HG03039 (cell line): ENCODE measurements at regions not wholly inside any gene's neighbourhood (a gene's known extent, or its start where the extent isn't known, plus 50 kb on each side); places are given as distances from the start of the nearest gene placed in this dataset.

ENCODE experiments used
- ATAC-seq: cut with Tn5 transposase; IDR thresholded peaks from one replicate; pipeline ENCODE4 v1.9.1; 2021; ENCODE audit warnings: mild to moderate bottlenecking, moderate library complexity; ENCODE audit not compliant: unreplicated experiment

DNA sequence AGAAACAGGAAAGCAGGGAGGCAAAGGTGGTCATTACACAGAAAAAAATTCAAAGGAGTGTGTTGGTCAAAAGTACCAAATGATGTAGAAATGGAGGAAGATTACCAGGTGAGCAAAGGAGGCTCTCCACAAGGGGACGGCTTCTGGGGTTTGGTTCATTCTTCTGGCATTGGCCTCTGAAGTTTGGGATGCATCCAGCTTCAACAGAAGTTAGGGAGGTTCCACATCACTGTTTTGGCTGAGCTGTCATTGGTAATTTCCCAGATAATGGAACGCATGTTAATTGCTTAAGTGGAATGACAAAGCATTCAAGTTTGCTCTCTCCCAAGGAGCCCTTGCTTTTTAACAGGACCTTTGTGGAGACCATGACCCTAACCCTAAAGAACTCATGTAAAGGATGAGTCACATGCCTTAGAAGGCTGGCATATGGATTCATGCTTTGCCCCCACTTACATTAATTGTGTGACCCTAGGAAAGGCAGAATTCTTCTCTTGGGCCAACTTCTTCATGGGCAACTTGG is 398.6 kb downstream of the GPAM start:
- ATAC-seq = no peak

DNA sequence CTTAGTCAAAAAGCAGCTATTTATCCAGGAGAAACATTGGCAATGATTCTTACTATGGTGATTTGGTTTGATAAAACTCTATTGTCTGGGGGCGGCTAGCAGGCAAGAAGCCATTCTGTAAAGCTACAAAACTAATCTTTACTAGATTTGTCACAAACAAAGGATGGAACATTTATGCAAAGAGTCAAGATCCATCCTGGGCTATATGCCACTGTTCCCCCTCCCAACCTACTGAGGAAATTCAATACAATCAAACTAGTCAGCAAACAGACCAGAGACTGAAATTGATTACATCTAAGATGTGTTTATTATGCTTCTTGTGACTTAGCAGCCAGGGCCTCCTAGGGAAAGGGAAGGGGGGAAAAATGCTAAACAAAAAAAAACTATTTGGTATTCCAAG is 397.6 kb downstream of the GPAM start:
- ATAC-seq = no peak

DNA sequence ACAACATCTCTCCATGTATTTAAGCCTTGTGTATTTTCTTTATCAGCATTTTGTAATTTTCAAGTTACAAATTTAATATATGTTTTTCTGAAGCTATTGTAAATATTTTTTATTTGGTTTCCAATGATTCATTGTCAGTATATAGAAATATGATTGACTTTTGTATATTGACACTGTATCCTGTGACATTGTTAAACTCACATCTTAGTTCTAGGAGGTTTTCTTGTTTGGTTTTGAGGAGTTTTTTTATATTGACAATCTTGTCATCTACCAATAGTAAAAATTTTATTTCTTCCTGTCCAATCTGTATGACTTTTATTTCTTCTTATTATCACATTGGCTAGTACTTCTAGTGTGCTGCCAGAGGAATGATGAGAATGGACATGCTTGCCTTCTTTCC is 393.7 kb downstream of the GPAM start:
- ATAC-seq = no peak

DNA sequence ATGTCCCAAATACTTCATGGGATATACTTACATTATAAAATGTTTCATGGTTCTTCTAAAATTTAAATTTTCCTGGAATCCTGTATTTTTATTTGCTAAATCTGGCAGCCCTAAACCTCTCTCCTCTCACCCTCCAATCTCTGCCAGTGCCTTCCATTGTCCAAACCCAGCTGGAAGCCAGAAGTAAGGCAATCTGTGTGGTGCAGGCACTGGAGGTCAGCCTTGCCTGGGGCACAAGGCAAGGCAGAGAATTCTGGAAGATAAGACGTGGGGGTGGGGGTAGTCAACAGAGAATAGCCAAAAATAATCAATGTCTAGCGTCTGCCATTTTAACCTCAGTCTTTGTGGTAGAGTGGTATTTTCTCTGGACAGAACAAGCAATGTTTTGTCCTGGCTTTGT is 381.7 kb downstream of the GPAM start:
- ATAC-seq = no peak

DNA sequence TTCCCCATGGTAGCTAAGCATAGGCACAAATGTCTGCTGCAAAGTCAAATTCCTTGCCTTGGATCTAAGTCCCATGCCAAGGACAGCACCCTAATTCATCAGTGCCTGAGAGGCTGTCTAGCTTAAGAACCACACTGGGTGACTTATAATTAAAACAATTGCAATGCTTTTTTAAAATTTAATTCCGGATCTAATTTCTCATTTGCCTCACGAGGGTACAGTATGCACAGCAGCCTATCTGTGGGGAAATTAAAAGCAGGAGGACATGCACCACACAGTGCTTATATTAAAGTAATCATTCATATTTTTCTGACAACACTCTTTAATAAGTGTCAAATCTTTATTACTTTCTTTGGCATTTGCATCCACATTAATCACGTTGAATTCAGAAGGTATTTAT is 378.8 kb downstream of the GPAM start:
- no peak for ATAC-seq

DNA sequence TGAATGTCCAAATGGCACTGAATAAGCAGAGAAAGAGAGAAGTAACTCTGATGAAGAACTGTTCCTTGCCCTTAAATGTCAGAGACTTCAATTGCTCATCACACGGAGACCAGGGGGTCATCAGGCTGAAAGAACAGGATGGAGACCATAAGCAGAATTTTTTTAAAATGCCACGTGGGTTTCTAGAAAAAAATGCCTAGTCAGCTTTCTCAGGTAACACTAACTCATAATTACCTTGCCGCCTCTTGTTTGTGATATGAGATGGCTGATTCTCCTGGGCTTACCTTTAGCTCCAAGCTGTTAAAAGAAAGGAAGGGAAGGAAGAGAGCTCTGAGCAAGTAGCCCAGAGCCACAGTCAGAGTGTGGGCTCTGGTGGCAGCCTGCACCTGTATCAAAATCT is 372.0 kb downstream of the GPAM start:
- no peak for ATAC-seq

DNA sequence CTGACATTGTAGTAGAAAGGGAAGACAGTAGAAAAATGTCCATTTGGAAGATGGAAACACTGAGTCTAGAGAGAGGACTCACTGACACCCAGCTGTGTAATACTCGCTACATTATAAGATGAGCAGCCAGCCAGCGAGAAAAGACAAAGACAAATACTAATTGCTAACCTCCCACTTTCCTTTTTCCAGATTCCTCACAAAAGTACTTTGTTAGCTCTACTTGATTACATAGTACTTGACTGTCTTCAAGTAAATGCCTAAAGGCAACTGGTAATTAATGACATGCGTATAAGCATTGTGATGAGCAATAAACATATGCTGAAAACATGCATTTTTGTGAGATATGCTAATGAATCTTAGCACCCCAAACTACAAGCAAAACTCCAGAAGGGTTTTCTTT is 363.1 kb downstream of the GPAM start:
- ATAC-seq = no peak

DNA sequence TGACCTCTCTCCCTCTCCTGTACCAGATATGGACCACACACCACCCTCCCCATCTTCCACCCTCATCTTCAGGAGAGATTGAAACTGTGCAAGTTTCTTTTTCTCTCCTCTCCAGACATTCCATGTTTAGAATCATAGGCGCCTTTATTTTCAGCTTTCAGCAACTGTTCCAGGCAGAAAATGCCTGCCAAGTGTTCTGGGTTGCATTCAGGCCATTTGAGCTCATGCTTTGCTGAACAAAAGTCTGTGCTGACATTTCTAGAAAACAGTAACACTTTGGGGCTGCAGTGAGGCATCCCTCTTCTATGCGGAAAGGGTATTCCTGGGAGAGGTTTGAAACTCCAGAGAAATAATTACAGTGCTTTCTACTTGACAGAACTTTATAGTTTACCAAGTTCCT is 361.7 kb downstream of the GPAM start:
- no peak for ATAC-seq

DNA sequence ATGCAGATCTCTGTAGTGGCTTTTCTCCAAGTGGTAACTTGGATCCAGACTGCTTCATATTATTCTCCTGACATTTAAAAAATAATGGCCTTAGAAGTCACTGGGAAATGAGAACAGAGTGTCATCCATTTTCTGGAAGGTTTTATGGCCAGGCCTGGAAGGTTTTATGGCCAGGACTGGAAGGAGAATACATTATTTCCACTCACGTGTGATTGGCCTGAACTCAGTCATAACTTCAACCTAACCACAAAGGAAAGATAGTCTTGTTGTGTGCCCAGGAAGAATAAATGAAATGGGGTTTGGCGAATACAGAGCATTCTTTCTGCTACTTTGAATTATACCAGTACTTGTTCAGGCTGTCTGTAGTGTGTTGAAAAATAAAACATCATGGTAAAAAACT is 360.9 kb downstream of the GPAM start:
- no peak for ATAC-seq

DNA sequence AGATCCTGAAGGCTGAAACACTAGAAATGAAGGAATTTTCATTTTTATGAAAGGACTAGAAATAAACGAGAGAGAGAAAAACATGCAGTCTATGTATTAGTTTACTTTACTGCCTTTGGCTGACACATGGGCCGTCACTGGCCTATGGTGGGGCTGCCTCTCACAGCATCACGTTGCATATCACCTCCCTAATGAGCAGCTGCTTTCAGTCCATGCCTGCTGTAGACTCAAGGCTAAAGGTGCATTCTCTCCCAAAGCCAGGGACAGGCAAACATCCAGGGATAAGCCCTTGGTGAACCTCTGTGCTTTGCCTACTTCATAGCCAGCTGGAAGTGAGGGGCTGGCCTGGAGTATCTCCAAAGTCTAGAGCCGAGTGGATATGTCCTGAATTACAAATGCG is 359.4 kb downstream of the GPAM start:
- no peak for ATAC-seq

DNA sequence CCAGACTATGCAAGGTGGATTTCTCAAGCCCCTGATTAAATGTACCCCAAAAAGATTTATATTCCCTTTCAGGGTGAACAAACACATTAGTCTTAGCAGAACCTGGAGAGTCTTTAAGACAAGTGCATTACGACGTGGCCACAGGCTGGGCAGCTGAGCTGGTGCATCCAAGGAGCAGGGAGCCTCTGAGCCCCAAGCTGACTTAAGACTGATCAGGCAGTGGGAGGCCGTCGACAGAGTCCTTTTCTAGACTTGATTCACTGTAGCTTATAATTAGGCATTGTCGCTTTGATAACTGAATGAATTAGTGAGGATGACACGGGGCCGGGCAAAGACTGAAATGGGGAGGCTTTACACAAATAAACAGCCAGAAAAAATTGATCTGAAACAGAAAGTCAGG is 353.2 kb downstream of the GPAM start:
- no peak for ATAC-seq

DNA sequence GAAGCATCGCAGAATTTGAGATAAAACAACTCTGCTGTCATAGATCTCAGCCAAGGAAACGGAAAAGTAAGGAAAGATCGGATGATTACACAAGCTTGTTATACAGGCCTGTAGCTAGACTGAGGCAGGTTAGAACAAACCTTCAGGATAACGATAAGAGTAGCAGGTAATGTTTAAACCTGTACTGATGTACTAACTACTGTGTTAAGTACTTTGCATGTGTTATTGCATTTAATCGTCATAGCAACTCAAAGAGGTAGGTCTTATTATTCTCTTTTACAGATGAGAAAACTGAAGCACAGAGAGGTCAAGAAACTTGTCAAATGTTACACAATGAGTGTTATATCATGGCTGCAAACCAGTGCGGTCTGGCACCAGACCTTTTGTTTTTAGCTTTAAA is 352.5 kb downstream of the GPAM start:
- ATAC-seq = no peak

DNA sequence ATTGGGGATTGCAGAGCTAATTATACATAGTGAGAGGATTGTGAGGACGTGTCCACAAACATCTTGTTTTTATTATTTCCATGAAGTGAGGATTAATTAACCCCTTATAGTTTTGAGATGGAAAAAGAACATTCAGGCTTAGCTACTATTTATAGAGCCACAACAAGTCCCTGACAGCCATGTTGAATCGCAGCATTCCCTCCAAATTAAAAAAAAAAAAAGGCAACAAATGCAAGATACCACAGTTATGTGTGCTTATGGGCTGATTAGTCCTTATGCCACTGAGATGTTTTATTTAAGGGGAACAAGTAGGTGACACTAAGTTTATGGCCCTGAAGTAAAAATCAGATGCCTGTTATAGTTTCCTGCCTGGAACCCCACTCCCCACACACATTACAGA is 350.3 kb downstream of the GPAM start:
- no peak for ATAC-seq

DNA sequence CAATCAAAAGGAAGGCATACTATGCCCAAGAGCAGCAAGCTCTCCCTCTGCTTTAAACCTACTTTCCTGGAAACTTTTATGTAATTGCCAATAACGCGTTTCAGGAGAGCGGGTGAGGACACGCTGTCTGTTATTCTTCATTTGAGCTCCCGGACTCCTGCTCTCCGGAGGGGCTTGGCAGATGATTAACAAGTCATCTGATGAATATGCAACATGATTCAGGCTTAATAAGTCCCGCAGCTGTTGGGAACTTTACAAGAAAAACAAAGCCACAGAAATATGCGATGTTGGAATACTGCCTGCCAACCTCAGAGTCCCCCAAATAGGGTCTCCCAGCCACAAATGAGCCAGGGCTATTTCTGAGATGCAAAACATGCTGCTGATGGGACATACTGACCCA is 348.0 kb downstream of the GPAM start:
- ATAC-seq = no peak

DNA sequence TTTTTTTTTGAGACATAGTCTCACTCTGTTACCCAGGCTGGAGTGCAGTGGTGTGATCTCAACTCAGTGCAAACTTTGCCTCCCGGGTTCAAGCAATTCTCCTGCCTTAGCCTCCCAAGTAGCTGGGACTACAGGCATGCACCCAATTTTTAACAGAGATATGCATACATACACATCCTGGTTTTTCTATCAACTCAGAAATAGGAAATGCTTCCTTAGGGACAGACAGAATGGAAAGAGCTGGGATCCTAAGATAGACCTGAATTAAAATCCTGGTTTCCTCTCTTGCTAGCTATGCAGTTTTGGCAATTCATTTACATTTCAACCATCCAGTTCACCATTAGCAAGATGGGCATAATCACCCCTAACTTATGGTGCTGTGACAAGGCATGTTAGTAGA is 347.5 kb downstream of the GPAM start:
- ATAC-seq = no peak

DNA sequence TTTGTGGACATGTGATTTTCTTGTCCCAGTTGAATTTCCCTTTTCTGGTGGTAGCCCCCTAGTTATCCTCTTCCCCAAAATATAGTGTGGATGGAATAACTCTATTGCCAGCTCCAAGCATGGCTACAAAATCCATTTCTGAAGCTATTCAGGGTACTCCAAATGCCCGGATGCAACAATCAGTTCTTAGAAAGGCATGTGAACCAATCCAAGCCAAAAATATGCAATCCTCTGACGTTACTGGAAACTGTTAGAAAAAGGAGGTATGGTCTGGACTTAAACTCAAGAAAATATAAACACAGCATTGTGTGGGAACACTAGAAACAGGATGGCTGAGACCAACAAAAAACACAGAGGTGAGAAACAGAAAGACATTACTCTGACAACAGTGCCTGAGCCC is 347.0 kb downstream of the GPAM start:
- no peak for ATAC-seq

DNA sequence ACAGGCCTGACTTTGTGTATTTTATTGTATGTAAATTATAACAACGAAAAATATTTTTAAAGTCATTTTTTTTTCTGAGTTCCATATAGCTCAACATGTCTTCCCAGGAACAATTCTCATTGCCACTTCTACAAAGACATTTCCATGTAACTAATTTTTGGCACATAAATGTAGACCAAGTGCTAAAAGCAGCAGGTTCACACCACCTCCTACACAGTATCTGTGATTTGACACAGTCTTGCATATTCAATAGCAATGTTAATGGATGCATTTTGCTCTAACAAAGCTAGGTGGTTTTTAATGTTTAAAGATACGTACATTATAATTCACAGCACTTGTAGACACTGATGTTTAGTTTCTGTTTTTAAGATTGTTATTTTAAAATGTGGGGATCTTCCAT is 346.5 kb downstream of the GPAM start:
- ATAC-seq = no peak

DNA sequence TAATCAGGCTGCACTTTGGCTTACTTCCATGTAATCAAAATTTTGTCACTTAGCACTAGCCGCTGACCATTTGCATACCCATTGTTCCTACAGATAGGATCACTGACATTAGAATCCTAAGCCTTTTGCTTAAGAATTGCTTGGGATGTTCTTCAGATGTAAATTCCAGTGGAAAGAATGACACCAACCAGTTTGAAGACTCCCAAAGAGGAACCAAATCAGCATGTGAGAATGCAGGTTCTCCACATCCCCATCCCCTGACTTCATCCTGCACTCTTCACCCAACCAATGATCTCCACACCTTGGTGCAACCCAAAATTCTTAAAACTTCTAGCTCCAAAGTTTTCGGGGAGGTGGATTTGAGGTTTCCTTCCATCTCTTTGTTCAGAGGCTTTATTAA is 345.6 kb downstream of the GPAM start:
- no peak for ATAC-seq

DNA sequence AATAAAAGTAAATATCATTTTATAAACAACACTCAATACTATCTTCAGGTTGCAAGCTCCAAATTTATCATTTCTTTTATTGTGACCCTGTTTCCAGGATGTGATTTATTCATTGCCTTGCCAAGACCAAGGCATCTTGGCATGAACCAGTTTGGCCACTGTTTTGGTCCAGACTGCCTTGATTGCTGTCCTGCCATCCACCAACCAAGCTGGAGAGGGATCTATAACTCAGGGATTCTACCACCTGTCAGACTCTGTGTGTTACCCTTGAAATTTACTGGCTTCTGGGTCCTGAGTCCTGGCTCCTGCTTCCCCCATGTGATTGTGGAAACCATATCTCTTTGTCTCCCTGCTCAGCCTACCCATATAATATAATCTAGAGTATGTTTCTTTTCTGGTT is 343.0 kb downstream of the GPAM start:
- ATAC-seq = no peak

DNA sequence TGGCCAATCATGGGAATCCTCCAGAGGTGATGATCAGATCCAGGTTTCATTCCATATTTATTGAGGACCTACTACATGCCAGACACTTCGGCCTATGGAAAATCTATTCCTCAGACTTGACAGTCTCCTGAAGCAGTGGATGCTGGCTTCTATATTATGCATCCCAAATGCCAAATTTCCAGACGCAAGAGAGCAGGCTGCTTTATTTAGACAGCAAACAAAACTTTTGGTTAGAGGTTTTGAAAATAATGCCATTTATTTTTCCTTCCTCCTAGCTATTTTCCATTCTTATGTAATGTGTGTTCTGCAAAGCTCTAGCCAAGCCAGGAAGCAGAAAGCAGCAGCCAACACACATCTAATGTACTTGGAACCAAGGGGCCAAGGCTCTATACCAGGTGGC is 330.8 kb downstream of the GPAM start:
- no peak for ATAC-seq

DNA sequence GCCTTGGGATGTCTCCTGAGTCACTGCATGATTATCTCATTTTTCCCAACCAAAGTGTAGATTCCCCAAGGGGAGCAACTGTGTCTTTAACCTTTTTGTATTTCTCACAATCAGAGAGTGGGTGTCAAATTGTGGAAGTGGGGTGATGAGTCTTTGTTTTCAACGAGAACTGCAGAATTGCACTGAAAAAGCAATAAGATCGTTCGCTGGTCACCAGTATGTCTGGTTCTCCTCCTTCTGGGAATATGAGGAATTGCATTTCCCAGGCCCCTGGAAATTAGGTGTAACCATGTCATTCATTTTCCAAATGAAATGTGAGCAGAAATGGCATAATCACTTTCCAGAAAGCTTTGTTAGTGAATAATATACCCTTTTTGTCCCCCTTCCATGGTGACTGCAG is 326.9 kb downstream of the GPAM start:
- no peak for ATAC-seq

DNA sequence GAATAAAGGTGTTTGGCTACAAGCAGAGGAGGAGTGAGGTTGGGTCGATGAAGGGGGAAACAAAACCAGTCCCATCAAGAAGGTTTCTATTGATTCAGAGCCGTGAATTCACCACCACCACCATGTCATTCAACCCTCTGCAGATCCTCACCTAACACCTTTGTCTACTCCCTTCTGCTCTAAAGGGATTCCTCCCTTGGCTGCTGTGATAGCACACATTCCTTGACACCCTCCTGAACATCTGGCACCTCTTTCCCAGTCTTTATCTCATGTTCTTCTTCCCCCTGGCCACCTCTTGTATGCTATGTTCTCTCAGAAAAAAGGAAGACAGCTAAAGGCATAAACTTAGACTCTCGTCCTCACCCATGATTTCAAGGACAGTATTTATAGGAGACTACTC is 318.0 kb downstream of the GPAM start:
- ATAC-seq = no peak

DNA sequence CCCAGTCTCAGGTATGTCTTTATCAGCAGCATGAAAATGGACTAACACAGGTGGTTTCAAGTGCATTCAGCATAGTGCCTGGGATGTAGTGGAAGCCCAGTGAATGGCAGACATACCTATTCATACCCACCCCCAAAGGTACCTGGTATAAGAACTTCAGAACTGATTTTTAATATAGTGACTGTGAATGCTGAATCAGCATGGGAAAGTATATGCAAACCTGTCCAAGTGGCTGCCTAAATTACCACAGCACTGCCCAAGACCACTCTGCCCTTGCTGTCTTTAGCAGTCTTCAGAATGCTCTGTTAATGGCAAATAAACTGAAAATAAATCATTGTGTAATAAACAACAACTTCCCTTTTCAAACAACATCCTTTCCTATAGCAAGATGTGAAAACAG is 312.1 kb downstream of the GPAM start:
- no peak for ATAC-seq

DNA sequence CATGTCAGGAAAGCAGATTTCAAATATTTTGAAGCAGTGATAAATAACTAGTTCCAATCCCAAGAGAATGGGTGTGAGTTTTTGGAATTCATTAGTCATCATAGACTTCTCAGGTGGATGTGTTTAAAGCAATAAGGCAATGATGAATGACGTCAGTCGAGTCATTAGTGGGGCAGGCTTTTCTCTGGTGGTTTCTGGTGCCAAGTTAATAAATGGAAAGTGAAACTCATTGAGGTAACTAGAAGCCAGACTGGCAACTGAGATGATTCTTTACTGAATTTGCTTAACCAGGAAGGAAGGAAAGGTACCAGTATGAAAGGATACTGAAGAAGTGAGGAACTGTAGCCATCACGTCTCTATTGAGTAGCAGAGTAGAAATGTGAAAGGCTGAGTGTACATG is 311.0 kb downstream of the GPAM start:
- no peak for ATAC-seq
